ENCODE measurements at regions not wholly inside any gene's neighbourhood (a gene's known extent, or its start where the extent isn't known, plus 50 kb on each side); places are given as distances from the start of the nearest gene placed in this dataset.

DNA sequence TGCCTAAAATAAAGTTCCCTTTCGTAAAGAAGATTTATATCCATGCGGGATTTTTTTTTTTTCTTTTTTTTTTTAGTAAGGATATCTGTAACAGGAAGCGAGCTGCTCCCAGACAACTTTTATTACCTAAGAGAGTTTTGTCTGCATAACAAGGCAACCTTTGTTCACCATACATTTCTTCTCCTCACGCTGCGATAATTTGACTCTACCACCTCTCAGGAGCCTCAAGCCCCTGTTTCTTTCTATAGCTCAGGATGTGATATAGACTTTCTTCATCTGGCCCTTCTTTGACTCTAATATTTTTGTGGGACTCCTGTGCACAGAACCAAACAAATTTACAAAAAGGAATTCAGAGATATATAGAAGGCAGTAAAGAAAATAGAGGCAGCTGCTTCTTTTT is 1053.7 kb upstream of the SPRY2 start:
- no peak overlapping the region for H3K27ac ChIP-seq (ENCODE audit: low read length)
- no peaks in the 10 kb centered on the region for H3K4me1 Mint-ChIP-seq
- H3K4me3 ChIP-seq (ENCODE audit: control insufficient read depth in 1 of 2, extremely low read depth in 1 of 2, low read length in 1 of 2), result no peak overlapping the region
- no peak overlapping the region for H3K4me3 Mint-ChIP-seq
- POLR2A ChIA-PET, result no interaction called here
- H3K36me3 ChIP-seq (ENCODE audit: control insufficient read depth in 2 of 2, extremely low read depth in 1 of 2, insufficient read depth in 1 of 2, low read length in 1 of 2), result no peaks in the 10 kb centered on the region
- no peaks in the 10 kb centered on the region for H3K36me3 Mint-ChIP-seq
- WGBS (ENCODE audit: insufficient coverage), result 100% methylated on average over 2 of the region's 5 CpGs
- H3K9me3 Mint-ChIP-seq, result peaks cover 7 to 20% (median 8%) of the 10 kb centered on the region in 3 donors
- CTCF ChIA-PET, result no interaction called here
- no peak overlapping the region for H3K27ac Mint-ChIP-seq
- H3K4me1 ChIP-seq (ENCODE audit: control insufficient read depth in 1 of 2, extremely low read depth in 1 of 2, insufficient read depth in 2 of 2, low read length in 2 of 2), result no peaks in the 10 kb centered on the region
- H3K27me3 ChIP-seq (replicated peaks in 1 of 2; ENCODE audit: control insufficient read depth in 2 of 2, extremely low read depth in 1 of 2, insufficient read depth in 2 of 2, low read length in 1 of 2), result no peaks in the 10 kb centered on the region
- no peak for ATAC-seq (replicated peaks in 1 of 4)
- no peak for DNase-seq
- H3K9me3 ChIP-seq, result no peaks in the 10 kb centered on the region
- no peaks in the 10 kb centered on the region for H3K27me3 Mint-ChIP-seq

GRCh38 chr13:81393721-81394120 is 1052.8 kb upstream of the SPRY2 start:
- Mint-ChIP-seq H3K4me1 (no peaks in the 10 kb centered on the region), H3K36me3 (no peaks in the 10 kb centered on the region), H3K27ac (no peak overlapping the region), H3K4me3 (no peak overlapping the region), H3K27me3 (no peaks in the 10 kb centered on the region), H3K9me3 (peaks cover 8 to 23% (median 12%) of the 10 kb centered on the region in 3 donors)
- H3K27ac ChIP-seq (ENCODE audit: low read length), result no peak overlapping the region
- H3K4me3 ChIP-seq (ENCODE audit: control insufficient read depth in 1 of 2, extremely low read depth in 1 of 2, low read length in 1 of 2), result no peak overlapping the region
- no peaks in the 10 kb centered on the region for H3K36me3 ChIP-seq (ENCODE audit: control insufficient read depth in 2 of 2, extremely low read depth in 1 of 2, insufficient read depth in 1 of 2, low read length in 1 of 2)
- H3K4me1 ChIP-seq (ENCODE audit: control insufficient read depth in 1 of 2, extremely low read depth in 1 of 2, insufficient read depth in 2 of 2, low read length in 2 of 2), result no peaks in the 10 kb centered on the region
- no CpG with 5 or more reads among the region's 1 CpG for WGBS (ENCODE audit: insufficient coverage)
- ATAC-seq (replicated peaks in 1 of 4) (no peak), DNase-seq (no peak)
- no peaks in the 10 kb centered on the region for H3K27me3 ChIP-seq (replicated peaks in 1 of 2; ENCODE audit: control insufficient read depth in 2 of 2, extremely low read depth in 1 of 2, insufficient read depth in 2 of 2, low read length in 1 of 2)
- ChIA-PET CTCF (no interaction called here), POLR2A (no interaction called here)
- H3K9me3 ChIP-seq, result no peaks in the 10 kb centered on the region

DNA sequence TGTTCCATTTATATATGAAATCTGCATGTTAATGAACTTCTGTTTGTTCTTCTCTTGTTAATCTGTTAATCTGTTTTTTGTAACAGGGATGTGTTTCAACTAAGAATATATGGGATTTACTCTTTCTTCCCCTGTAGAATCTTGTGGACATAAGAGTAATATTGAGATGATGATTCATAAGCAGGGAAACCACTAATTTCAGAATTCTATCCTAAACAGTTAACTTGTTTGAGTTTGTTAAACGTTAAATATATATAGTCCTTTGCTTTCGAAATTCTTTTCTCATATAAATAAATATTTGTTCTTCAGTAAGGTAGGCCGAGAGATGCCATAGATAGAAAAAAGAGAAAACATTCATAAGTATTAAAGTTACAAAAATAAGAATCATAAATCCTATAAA is 1052.2 kb upstream of the SPRY2 start:
- no peaks in the 10 kb centered on the region for H3K36me3 ChIP-seq (ENCODE audit: control insufficient read depth in 2 of 2, extremely low read depth in 1 of 2, insufficient read depth in 1 of 2, low read length in 1 of 2)
- Mint-ChIP-seq H3K9me3 (peaks cover 8 to 29% (median 12%) of the 10 kb centered on the region in 3 donors), H3K4me3 (no peak overlapping the region), H3K36me3 (no peaks in the 10 kb centered on the region), H3K4me1 (no peaks in the 10 kb centered on the region), H3K27ac (no peak overlapping the region), H3K27me3 (no peaks in the 10 kb centered on the region)
- POLR2A ChIA-PET, result no interaction called here
- no peak overlapping the region for H3K4me3 ChIP-seq (ENCODE audit: control insufficient read depth in 1 of 2, extremely low read depth in 1 of 2, low read length in 1 of 2)
- DNase-seq, result no peak
- H3K9me3 ChIP-seq, result peaks cover 6% of the 10 kb centered on the region
- no CpG with 5 or more reads among the region's 3 CpGs for WGBS (ENCODE audit: insufficient coverage)
- H3K27ac ChIP-seq (ENCODE audit: low read length), result no peak overlapping the region
- CTCF ChIA-PET, result no interaction called here
- ATAC-seq (replicated peaks in 1 of 4), result no peak
- no peaks in the 10 kb centered on the region for H3K4me1 ChIP-seq (ENCODE audit: control insufficient read depth in 1 of 2, extremely low read depth in 1 of 2, insufficient read depth in 2 of 2, low read length in 2 of 2)
- H3K27me3 ChIP-seq (replicated peaks in 1 of 2; ENCODE audit: control insufficient read depth in 2 of 2, extremely low read depth in 1 of 2, insufficient read depth in 2 of 2, low read length in 1 of 2), result no peaks in the 10 kb centered on the region

GRCh38 chr13:81388400-81388799 is 1047.5 kb upstream of the SPRY2 start:
- Mint-ChIP-seq H3K4me1 (no peaks in the 10 kb centered on the region), H3K4me3 (no peak overlapping the region), H3K27ac (no peak overlapping the region), H3K9me3 (peaks cover 23 to 35% (median 24%) of the 10 kb centered on the region in 3 donors), H3K27me3 (no peaks in the 10 kb centered on the region), H3K36me3 (no peaks in the 10 kb centered on the region)
- no CpG with 5 or more reads among the region's 1 CpG for WGBS (ENCODE audit: insufficient coverage)
- ATAC-seq (replicated peaks in 1 of 4) (no peak), DNase-seq (no peak)
- POLR2A ChIA-PET, result no interaction called here
- H3K36me3 ChIP-seq (ENCODE audit: control insufficient read depth in 2 of 2, extremely low read depth in 1 of 2, insufficient read depth in 1 of 2, low read length in 1 of 2), result no peaks in the 10 kb centered on the region
- CTCF ChIA-PET, result no interaction called here
- no peaks in the 10 kb centered on the region for H3K27me3 ChIP-seq (replicated peaks in 1 of 2; ENCODE audit: control insufficient read depth in 2 of 2, extremely low read depth in 1 of 2, insufficient read depth in 2 of 2, low read length in 1 of 2)
- no peak overlapping the region for H3K27ac ChIP-seq (ENCODE audit: low read length)
- H3K4me3 ChIP-seq (ENCODE audit: control insufficient read depth in 1 of 2, extremely low read depth in 1 of 2, low read length in 1 of 2), result no peak overlapping the region
- H3K9me3 ChIP-seq, result peaks cover 8% of the 10 kb centered on the region
- no peaks in the 10 kb centered on the region for H3K4me1 ChIP-seq (ENCODE audit: control insufficient read depth in 1 of 2, extremely low read depth in 1 of 2, insufficient read depth in 2 of 2, low read length in 2 of 2)

- Histone ChIP-seq H3K4me3 (ENCODE audit: control insufficient read depth in 1 of 2, extremely low read depth in 1 of 2, low read length in 1 of 2) (no peak overlapping the region), H3K9me3 (peaks cover 5% of the 10 kb centered on the region), H3K27me3 (replicated peaks in 1 of 2; ENCODE audit: control insufficient read depth in 2 of 2, extremely low read depth in 1 of 2, insufficient read depth in 2 of 2, low read length in 1 of 2) (no peaks in the 10 kb centered on the region), H3K36me3 (ENCODE audit: control insufficient read depth in 2 of 2, extremely low read depth in 1 of 2, insufficient read depth in 1 of 2, low read length in 1 of 2) (no peaks in the 10 kb centered on the region), H3K4me1 (ENCODE audit: control insufficient read depth in 1 of 2, extremely low read depth in 1 of 2, insufficient read depth in 2 of 2, low read length in 2 of 2) (no peaks in the 10 kb centered on the region), H3K27ac (ENCODE audit: low read length) (no peak overlapping the region)
- CTCF ChIA-PET, result no interaction called here
- DNase-seq, result no peak
- Mint-ChIP-seq H3K27ac (no peak overlapping the region), H3K9me3 (peaks cover 13 to 29% (median 20%) of the 10 kb centered on the region in 3 donors), H3K4me3 (no peak overlapping the region), H3K4me1 (no peaks in the 10 kb centered on the region), H3K36me3 (no peaks in the 10 kb centered on the region), H3K27me3 (no peaks in the 10 kb centered on the region)
- no CpG with 5 or more reads among the region's 5 CpGs for WGBS (ENCODE audit: insufficient coverage)
- no peak for ATAC-seq (replicated peaks in 1 of 4)
- POLR2A ChIA-PET, result no interaction called here
Observed at GRCh38 chr13:81383444-81383843, 1042.5 kb upstream of the SPRY2 start.

DNA sequence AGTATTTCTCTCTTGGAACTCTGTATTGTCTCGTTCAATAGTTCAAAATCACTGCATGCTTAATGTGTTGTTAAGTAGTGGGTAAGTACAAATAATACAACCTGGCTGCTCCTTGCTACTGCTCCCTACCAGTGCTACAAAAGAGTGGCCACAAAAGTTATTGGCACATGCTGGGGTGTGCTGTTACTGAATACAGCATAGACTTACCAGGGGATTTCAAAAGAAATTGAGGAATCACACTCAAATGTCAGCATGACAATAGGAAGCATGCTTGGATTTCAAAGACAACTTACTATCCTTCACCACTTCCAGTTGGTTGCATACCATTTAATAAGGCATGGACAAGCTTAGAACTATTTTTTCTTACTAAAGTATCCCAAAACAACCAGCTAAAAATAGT is 1041.3 kb upstream of the SPRY2 start:
- no CpG with 5 or more reads among the region's 1 CpG for WGBS (ENCODE audit: insufficient coverage)
- ChIA-PET POLR2A (no interaction called here), CTCF (no interaction called here)
- Histone ChIP-seq H3K4me3 (ENCODE audit: control insufficient read depth in 1 of 2, extremely low read depth in 1 of 2, low read length in 1 of 2) (no peak overlapping the region), H3K36me3 (ENCODE audit: control insufficient read depth in 2 of 2, extremely low read depth in 1 of 2, insufficient read depth in 1 of 2, low read length in 1 of 2) (no peaks in the 10 kb centered on the region), H3K4me1 (ENCODE audit: control insufficient read depth in 1 of 2, extremely low read depth in 1 of 2, insufficient read depth in 2 of 2, low read length in 2 of 2) (no peaks in the 10 kb centered on the region), H3K9me3 (peaks cover 2% of the 10 kb centered on the region), H3K27ac (ENCODE audit: low read length) (no peak overlapping the region), H3K27me3 (replicated peaks in 1 of 2; ENCODE audit: control insufficient read depth in 2 of 2, extremely low read depth in 1 of 2, insufficient read depth in 2 of 2, low read length in 1 of 2) (no peaks in the 10 kb centered on the region)
- Mint-ChIP-seq H3K36me3 (no peaks in the 10 kb centered on the region), H3K9me3 (peaks cover 15 to 26% (median 22%) of the 10 kb centered on the region in 3 donors), H3K27me3 (no peaks in the 10 kb centered on the region), H3K27ac (no peak overlapping the region), H3K4me1 (no peaks in the 10 kb centered on the region), H3K4me3 (no peak overlapping the region)
- no peak for ATAC-seq (replicated peaks in 1 of 4)
- DNase-seq, result no peak

DNA sequence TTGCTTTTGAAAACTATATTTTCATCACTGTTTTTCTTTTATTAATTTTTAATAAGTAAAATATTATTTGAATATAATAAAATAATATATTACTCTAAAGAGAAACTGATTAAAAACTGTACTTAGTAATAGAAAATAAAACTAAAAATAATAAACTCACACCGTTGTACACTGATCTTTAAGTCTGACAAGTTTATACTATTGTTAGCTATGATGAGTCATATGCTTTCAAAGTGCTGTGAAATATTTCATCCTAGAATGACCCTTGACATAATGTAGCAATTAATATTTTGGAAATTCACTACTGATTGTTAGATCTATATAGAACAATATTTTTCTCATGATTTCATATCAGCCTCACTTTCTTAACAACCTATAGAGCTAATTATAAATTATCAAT is 1040.6 kb upstream of the SPRY2 start:
- H3K36me3 ChIP-seq (ENCODE audit: control insufficient read depth in 2 of 2, extremely low read depth in 1 of 2, insufficient read depth in 1 of 2, low read length in 1 of 2), result no peaks in the 10 kb centered on the region
- no peak overlapping the region for H3K4me3 Mint-ChIP-seq
- H3K9me3 Mint-ChIP-seq, result peaks cover 13 to 26% (median 21%) of the 10 kb centered on the region in 3 donors
- no peaks in the 10 kb centered on the region for H3K27me3 Mint-ChIP-seq
- no peaks in the 10 kb centered on the region for H3K36me3 Mint-ChIP-seq
- DNase-seq, result no peak
- H3K4me1 ChIP-seq (ENCODE audit: control insufficient read depth in 1 of 2, extremely low read depth in 1 of 2, insufficient read depth in 2 of 2, low read length in 2 of 2), result no peaks in the 10 kb centered on the region
- no peak for ATAC-seq (replicated peaks in 1 of 4)
- no peak overlapping the region for H3K4me3 ChIP-seq (ENCODE audit: control insufficient read depth in 1 of 2, extremely low read depth in 1 of 2, low read length in 1 of 2)
- no peak overlapping the region for H3K27ac Mint-ChIP-seq
- WGBS (ENCODE audit: insufficient coverage), result no CpG with 5 or more reads among the region's 1 CpG
- H3K27ac ChIP-seq (ENCODE audit: low read length), result no peak overlapping the region
- POLR2A ChIA-PET, result no interaction called here
- no peaks in the 10 kb centered on the region for H3K4me1 Mint-ChIP-seq
- peaks cover 2% of the 10 kb centered on the region for H3K9me3 ChIP-seq
- H3K27me3 ChIP-seq (replicated peaks in 1 of 2; ENCODE audit: control insufficient read depth in 2 of 2, extremely low read depth in 1 of 2, insufficient read depth in 2 of 2, low read length in 1 of 2), result no peaks in the 10 kb centered on the region
- CTCF ChIA-PET, result no interaction called here
